ENCODE measurements at regions not wholly inside any gene's neighbourhood (a gene's known extent, or its start where the extent isn't known, plus 50 kb on each side); places are given as distances from the start of the nearest gene placed in this dataset.

- TF ChIP-seq ZNF425 (CRISPR knock-in tag; conservative IDR thresholded peaks at IDR 0.05): no peak
- TF ChIP-seq GABPB1 (CRISPR knock-in tag; IDR thresholded peaks at IDR 0.05): no peak
These were observed 305.8 kb upstream of the THBS1 start (continued) for GRCh38 chr15:39275066-39275465.

GRCh38 chr15:39279311-39279710 is 301.6 kb upstream of the THBS1 start:
- no peak for ATAC-seq
- H3K36me3 Mint-ChIP-seq: peaks cover 2% of the 10 kb centered on the region; the same call in 1 of the 2 replicates
- POLR2A ChIA-PET: no interaction called here

More at GRCh38 chr15:39279311-39279710, 301.6 kb upstream of the THBS1 start:
- Mint-ChIP-seq H3K27ac (no peak overlapping the region), H3K4me1 (peaks cover 5% of the 10 kb centered on the region; the same call in 1 of the 2 replicates), H3K4me3 (no peak overlapping the region), H3K27me3 (ENCODE audit: low read depth) (no peaks in the 10 kb centered on the region; the same call in 1 of the 2 replicates), H3K9me3 (peaks cover 9% of the 10 kb centered on the region)
- no peak for DNase-seq (ENCODE audit: low spot score)
- CTCF ChIA-PET: no interaction called here
- TF ChIP-seq NFYB (CRISPR knock-in tag; conservative IDR thresholded peaks at IDR 0.05; ENCODE audit: low read depth): no peak
- no peak for TF ChIP-seq NR2C2 (CRISPR knock-in tag; IDR thresholded peaks at IDR 0.05)
- TF ChIP-seq PRRX2 (CRISPR knock-in tag; IDR thresholded peaks at IDR 0.05): no peak
- TF ChIP-seq ESRRA (CRISPR knock-in tag; IDR thresholded peaks at IDR 0.05; ENCODE audit: borderline replicate concordance): no peak
- TF ChIP-seq MAX (CRISPR knock-in tag; IDR thresholded peaks at IDR 0.05): no peak
- no peak for TF ChIP-seq FOXK1 (CRISPR knock-in tag; IDR thresholded peaks at IDR 0.05)
- TF ChIP-seq HMGXB4 (CRISPR knock-in tag; IDR thresholded peaks at IDR 0.05): no peak
- TF ChIP-seq GRHL2 (CRISPR knock-in tag; IDR thresholded peaks at IDR 0.05; ENCODE audit: insufficient replicate concordance, severe bottlenecking): no peak
- no peak for TF ChIP-seq RORB (CRISPR knock-in tag; IDR thresholded peaks at IDR 0.05)
- TF ChIP-seq ARID4B (CRISPR knock-in tag; IDR thresholded peaks at IDR 0.05; ENCODE audit: borderline replicate concordance): no peak
- no peak for TF ChIP-seq ZBTB43 (CRISPR knock-in tag; IDR thresholded peaks at IDR 0.05)
- no peak for TF ChIP-seq IRF2 (CRISPR knock-in tag; IDR thresholded peaks at IDR 0.05; ENCODE audit: borderline replicate concordance, low read depth)
